ENCODE measurements at regions not wholly inside any gene's neighbourhood (a gene's known extent, or its start where the extent isn't known, plus 50 kb on each side); places are given as distances from the start of the nearest gene placed in this dataset.
"Not testable (repeated sequence)": the region's sequence is repeated elsewhere in the genome, so short reads cannot be mapped to it uniquely, and the experiment has no call there.

- DNase-seq = peak; percentile 51
Observed at GRCh38 chr2:146734042-146734820, 1110.6 kb upstream of the ACVR2A start.

- DNase-seq = no peak
Observed at GRCh38 chr2:146730882-146731281, 1113.9 kb upstream of the ACVR2A start.

DNA sequence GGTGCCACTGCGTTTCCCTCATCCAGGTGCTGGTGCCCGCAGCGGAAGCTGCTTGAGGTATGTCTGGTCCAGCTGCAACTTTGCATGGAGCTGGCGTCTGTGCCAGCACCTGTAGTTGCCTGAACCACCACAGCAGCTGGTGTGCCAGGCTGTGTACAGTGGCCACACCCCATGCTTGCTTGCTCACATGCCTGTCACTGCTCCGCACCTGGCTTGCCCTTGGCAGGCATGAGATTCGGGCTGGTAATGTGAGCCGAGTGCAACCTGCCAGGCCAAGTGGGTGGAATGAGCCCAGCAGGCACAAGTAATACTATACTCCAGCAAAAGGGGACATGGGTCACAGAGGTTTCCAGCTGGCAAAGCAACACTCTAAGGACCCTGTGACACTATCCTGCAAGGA lies 1123.3 kb upstream of the ACVR2A start:
- DNase-seq = peak; percentile 90

GRCh38 chr2:146720170-146720569 lies 1124.7 kb upstream of the ACVR2A start:
- no peak for DNase-seq

- no peak for DNase-seq
Observed at GRCh38 chr2:146716591-146716990, 1128.2 kb upstream of the ACVR2A start.

- no peak for DNase-seq
Observed at GRCh38 chr2:146709004-146709403, 1135.8 kb upstream of the ACVR2A start.

- no peak for DNase-seq
Observed at GRCh38 chr2:146701183-146701582, 1143.6 kb upstream of the ACVR2A start.

DNA sequence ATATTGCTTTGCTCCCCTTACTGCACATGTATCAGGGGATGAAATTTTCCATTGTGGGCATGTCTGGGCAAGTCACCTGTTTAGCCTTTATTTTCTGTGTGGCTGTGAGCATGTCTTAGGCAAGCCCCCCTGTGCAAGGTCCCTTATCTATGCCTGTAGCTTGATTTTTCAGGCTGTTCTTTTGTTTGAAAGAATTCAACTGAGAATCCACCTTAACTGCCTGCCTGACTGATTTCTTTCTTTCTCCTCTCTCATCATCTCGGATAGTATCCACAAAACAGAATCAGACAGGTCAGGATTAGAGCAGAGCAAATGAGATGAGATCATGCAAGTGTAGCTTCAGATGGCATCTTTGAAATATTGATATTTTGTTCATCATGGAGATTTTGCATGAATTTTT lies 1147.5 kb upstream of the ACVR2A start:
- DNase-seq = no peak

DNA sequence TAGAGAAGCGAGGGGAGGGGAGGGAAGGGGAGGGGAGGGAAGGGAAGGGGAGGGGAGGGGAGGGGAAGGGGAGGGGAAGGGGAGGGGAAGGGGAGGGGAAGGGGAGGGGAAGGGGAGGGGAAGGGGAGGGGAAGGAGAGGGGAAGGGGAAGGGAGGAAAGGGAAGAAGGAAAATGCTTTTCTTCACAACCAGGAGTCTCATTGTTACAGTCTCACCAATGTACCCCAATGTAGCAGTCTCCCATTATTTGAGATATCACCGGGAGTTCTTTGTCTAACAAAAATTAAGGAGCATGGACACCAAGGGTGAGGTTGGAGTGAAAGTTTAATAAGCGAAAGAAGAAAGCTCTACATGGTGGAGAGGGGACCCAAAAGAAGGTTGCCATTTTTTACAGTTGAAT lies 1148.0 kb upstream of the ACVR2A start:
- not testable (repeated sequence) for DNase-seq

DNA sequence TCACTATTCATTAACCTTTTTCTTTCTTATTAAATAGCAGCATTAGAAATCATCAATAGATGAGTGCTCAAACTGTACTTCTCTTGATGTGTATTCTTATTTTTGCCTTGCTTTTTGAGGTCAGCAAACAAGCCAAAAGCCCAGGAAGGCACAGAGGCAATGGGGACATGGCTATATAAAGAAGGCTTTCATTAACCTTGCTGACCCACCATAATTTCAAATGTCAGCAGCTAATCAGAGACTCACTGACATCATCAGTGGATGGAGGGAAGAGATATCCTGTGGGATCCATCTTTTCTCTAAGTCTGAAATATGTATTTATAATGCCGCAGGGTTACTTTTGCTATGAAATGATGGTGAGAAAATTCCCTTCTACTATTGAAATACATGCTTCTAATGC lies 1162.8 kb upstream of the ACVR2A start:
- no peak for DNase-seq

GRCh38 chr2:146678516-146678915 lies 1166.3 kb upstream of the ACVR2A start:
- DNase-seq = no peak

GRCh38 chr2:146677280-146677679 lies 1167.5 kb upstream of the ACVR2A start:
- DNase-seq = no peak

GRCh38 chr2:146669735-146670134 lies 1175.1 kb upstream of the ACVR2A start:
- DNase-seq = no peak

DNA sequence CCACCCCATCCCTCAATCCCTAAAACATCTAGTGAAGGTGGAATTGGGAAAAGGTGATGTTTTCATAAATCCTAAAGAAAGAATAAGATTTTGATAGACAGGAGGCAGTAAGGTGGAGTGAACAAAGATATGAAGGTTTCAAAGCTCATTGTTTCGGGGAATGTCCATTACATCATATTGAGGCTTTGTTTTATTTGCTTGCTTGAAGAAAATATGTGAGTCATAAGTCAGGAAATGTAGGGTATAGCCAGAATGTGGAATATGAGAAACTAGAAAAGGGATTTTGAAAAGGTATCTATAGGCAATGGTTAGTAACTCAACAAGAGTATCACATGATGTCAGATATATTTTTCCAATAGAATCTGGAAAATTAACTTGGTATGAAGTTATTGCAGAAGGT lies 1178.5 kb upstream of the ACVR2A start:
- no peak for DNase-seq

- DNase-seq = no peak
Observed at GRCh38 chr2:146665800-146666199, 1179.0 kb upstream of the ACVR2A start.

DNA sequence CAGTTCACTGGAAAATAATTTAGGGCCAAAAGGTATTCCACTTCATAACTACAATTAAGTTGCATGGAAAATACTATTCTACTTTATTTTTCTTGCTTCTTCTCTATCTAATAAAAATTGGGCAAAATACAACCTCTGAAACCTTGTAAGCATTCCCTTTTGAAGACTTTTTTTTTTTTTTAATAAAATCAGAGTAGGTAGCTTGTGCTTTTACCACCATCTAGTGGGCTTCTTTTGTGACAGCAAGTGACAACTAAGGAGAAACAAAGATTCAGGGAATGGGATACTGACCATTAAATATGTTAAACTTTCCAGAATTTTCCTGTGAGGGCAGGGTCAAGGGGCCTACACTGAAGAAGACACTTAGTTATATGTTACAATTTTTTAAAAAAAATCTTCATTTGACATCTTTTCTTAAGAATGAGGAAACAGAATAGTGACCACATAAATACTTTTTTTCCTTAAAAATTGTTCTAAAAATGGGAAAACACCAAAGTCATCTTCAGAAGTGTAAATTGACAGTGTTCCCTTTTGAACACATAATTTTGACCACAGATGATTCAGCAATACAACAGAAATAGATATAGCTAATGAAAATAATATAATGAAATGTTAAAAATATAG lies 1183.2 kb upstream of the ACVR2A start:
- peak; percentile 25 for DNase-seq

DNA sequence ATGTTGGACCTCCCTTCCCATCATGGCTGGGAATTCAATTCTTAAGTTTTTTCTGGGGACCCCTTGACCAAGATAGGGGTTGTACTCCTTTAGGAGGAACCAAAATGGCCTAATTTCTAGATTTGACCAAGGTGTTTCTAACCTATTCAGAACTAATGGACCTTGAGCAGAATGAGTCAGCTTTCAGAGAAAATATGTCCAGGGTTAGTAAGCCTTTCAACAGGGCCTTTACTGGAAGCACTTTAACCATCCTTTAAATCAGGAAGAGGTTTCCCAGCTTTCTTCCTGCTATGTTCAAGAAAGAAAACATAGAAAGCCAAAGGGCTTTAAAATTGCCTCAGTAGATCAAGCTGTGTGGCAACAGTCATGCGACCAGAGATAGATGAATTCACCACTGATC lies 1184.9 kb upstream of the ACVR2A start:
- DNase-seq = no peak

- DNase-seq = no peak
Observed at GRCh38 chr2:146652311-146652710, 1192.5 kb upstream of the ACVR2A start.

GRCh38 chr2:146651361-146651760 lies 1193.5 kb upstream of the ACVR2A start:
- DNase-seq = no peak

DNA sequence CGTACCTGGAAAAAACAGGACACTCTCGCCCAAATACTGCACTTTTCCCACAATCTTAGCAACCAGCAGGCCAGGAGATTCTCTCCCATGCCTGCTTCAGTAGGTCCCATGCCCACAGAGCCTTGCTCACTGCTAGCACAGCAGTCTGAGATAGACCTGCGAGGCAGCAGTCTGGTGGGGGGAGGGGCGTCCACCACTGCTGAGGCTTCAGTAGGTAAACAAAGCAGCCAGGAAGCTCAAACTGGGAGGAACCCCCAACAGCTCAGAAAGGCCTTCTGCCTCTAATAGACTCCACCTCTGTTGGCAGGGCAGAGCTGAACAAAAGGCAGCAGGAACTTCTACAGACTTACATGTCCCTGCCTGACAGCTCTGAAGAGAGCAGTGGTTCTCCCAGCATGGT lies 1202.8 kb upstream of the ACVR2A start:
- peak; percentile 0 for DNase-seq

GRCh38 chr2:146634230-146635097 lies 1210.4 kb upstream of the ACVR2A start:
- DNase-seq = no peak

GRCh38 chr2:146633159-146633558 lies 1211.7 kb upstream of the ACVR2A start:
- DNase-seq = no peak

- DNase-seq = no peak
Observed at GRCh38 chr2:146632707-146633106, 1212.1 kb upstream of the ACVR2A start.

Data from NCI-H2029 (cell line).